ENCODE measurements at regions not wholly inside any gene's neighbourhood (a gene's known extent, or its start where the extent isn't known, plus 50 kb on each side); places are given as distances from the start of the nearest gene placed in this dataset.

GRCh38 chr7:28351450-28351849 is 60.9 kb upstream of the CREB5 start:
- H3K4me3 ChIP-seq (ENCODE audit: low read depth, low read length) = no peak overlapping the region
- no peak for TF ChIP-seq CTCF (IDR thresholded peaks at IDR 0.05; ENCODE audit: borderline replicate concordance, insufficient read depth, low read depth, low read length)

GRCh38 chr7:28354601-28355402 is 57.5 kb upstream of the CREB5 start:
- no peak for TF ChIP-seq CTCF (IDR thresholded peaks at IDR 0.05; ENCODE audit: borderline replicate concordance, insufficient read depth, low read depth, low read length)
- no peak overlapping the region for H3K4me3 ChIP-seq (ENCODE audit: low read depth, low read length)

- no peak for TF ChIP-seq CTCF (IDR thresholded peaks at IDR 0.05; ENCODE audit: borderline replicate concordance, insufficient read depth, low read depth, low read length)
- H3K4me3 ChIP-seq (ENCODE audit: low read depth, low read length) = no peak overlapping the region
Measured at GRCh38 chr7:28355635-28356319, 56.5 kb upstream of the CREB5 start.

- H3K4me3 ChIP-seq (ENCODE audit: low read depth, low read length) = no peak overlapping the region
- TF ChIP-seq CTCF (IDR thresholded peaks at IDR 0.05; ENCODE audit: borderline replicate concordance, insufficient read depth, low read depth, low read length) = no peak
Measured at GRCh38 chr7:28356619-28357018, 55.7 kb upstream of the CREB5 start.

- no peak overlapping the region for H3K4me3 ChIP-seq (ENCODE audit: low read depth, low read length)
- TF ChIP-seq CTCF (IDR thresholded peaks at IDR 0.05; ENCODE audit: borderline replicate concordance, insufficient read depth, low read depth, low read length) = no peak
Measured at GRCh38 chr7:28358423-28358868, 53.9 kb upstream of the CREB5 start.

- no peak overlapping the region for H3K4me3 ChIP-seq (ENCODE audit: low read depth, low read length)
- no peak for TF ChIP-seq CTCF (IDR thresholded peaks at IDR 0.05; ENCODE audit: borderline replicate concordance, insufficient read depth, low read depth, low read length)
Measured at GRCh38 chr7:28360739-28361138, 51.6 kb upstream of the CREB5 start.

GRCh38 chr7:28361551-28361950 is 50.8 kb upstream of the CREB5 start:
- TF ChIP-seq CTCF (IDR thresholded peaks at IDR 0.05; ENCODE audit: borderline replicate concordance, insufficient read depth, low read depth, low read length) = no peak
- H3K4me3 ChIP-seq (ENCODE audit: low read depth, low read length) = no peak overlapping the region
